Fibroblast of lung (primary cell): ENCODE measurements at regions not wholly inside any gene's neighbourhood (a gene's known extent, or its start where the extent isn't known, plus 50 kb on each side); places are given as distances from the start of the nearest gene placed in this dataset.

Experiments used
- DNase-seq, 2 donors: peaks; one replicate each; pipeline versions ENCODE4 v3.0.0 to v3.0.0-alpha.2; 2010; ENCODE audit warnings: low read depth in 2 of 2
- H2AFZ ChIP-seq: 2 replicates; pipeline ENCODE4 v1.5.1; 2012; ENCODE audit warnings: low read length, control low read depth, inconsistent platforms
- H3K27ac ChIP-seq: 2 replicates; pipeline ENCODE4 v1.5.1; 2011; ENCODE audit warnings: low read length, control low read depth; ENCODE audit not compliant: insufficient read depth
- H3K27me3 ChIP-seq: 2 replicates; pipeline ENCODE4 v1.5.1; 2011; ENCODE audit warnings: mild to moderate bottlenecking, low read length; ENCODE audit not compliant: control insufficient read depth, insufficient read depth
- H3K36me3 ChIP-seq: 2 replicates; pipeline ENCODE4 v1.5.1; 2011; ENCODE audit warnings: low read length; ENCODE audit not compliant: control insufficient read depth, insufficient read depth
- H3K4me1 ChIP-seq: 2 replicates; pipeline ENCODE4 v1.5.1; 2011; ENCODE audit warnings: low read length; ENCODE audit not compliant: control insufficient read depth, insufficient read depth; ENCODE audit errors: extremely low read depth
- H3K4me2 ChIP-seq: 2 replicates; pipeline ENCODE4 v1.5.1; 2011; ENCODE audit warnings: low read length, control low read depth; ENCODE audit not compliant: insufficient read depth; ENCODE audit errors: extremely low read depth
- H3K4me3 ChIP-seq, 4 experiments: fragments of 200-600 bp in 1 of 4; sonication (generic) in 1 of 4; replicated peaks in 1 of 4; 2 replicates each; pipeline ENCODE4 v1.5.1; 2011 to 2016; ENCODE audit warnings: low read length in 4 of 4, low read depth in 3 of 4, mild to moderate bottlenecking in 3 of 4, control low read depth in 2 of 4, inconsistent platforms in 1 of 4, mixed read lengths in 1 of 4; ENCODE audit not compliant: insufficient read depth in 1 of 4; ENCODE audit errors: control extremely low read depth in 1 of 4
- H3K79me2 ChIP-seq: 2 replicates; pipeline ENCODE4 v1.5.1; 2012; ENCODE audit warnings: mild to moderate bottlenecking, low read length, inconsistent platforms; ENCODE audit not compliant: control insufficient read depth, insufficient read depth
- H3K9ac ChIP-seq: 2 replicates; pipeline ENCODE4 v1.5.1; 2011; ENCODE audit warnings: mild to moderate bottlenecking, low read length, control low read depth; ENCODE audit not compliant: insufficient read depth
- H3K9me3 ChIP-seq: 2 replicates; pipeline ENCODE4 v1.5.1; 2012; ENCODE audit warnings: low read depth, low read length; ENCODE audit not compliant: control insufficient read depth, insufficient read depth
- H4K20me1 ChIP-seq: 2 replicates; pipeline ENCODE4 v1.5.1; 2011; ENCODE audit warnings: low read length; ENCODE audit not compliant: control insufficient read depth, insufficient read depth; ENCODE audit errors: extremely low read depth
- CTCF ChIP-seq, 2 donors: IDR thresholded peaks in 1 of 2; conservative IDR thresholded peaks in 1 of 2; 1 replicate in 1 of 2; 2 replicates in 1 of 2; pipeline ENCODE4 v1.5.1; 2011 to 2012; ENCODE audit warnings: low read length in 2 of 2, control low read depth in 1 of 2, inconsistent platforms in 1 of 2, low read depth in 1 of 2, mild to moderate bottlenecking in 1 of 2
- EZH2 ChIP-seq: IDR thresholded peaks from 2 replicates; pipeline ENCODE4 v1.5.1; 2012; ENCODE audit warnings: low read length, control low read depth, mild to moderate bottlenecking; ENCODE audit errors: missing control alignments

GRCh38 chr21:28663111-28663693, 329.5 kb downstream of the LTN1 start:
- Histone ChIP-seq H3K9me3 (no peaks in the 10 kb centered on the region), H2AFZ (no peak overlapping the region), H3K36me3 (no peaks in the 10 kb centered on the region), H3K27me3 (no peaks in the 10 kb centered on the region), H3K9ac (no peak overlapping the region), H3K4me3 (no peak overlapping the region), H3K4me2 (no peak overlapping the region), H4K20me1 (no peaks in the 10 kb centered on the region), H3K4me1 (no peaks in the 10 kb centered on the region), H3K27ac (no peak overlapping the region), H3K79me2 (no peaks in the 10 kb centered on the region)
- no peak for DNase-seq
- TF ChIP-seq EZH2: no peak
- no peak for TF ChIP-seq CTCF (conservative IDR thresholded peaks at IDR 0.05 in 1 of 2, IDR thresholded peaks at IDR 0.05 in 1 of 2; ENCODE audit: low read depth in 1 of 2, low read length in 2 of 2)

- TF ChIP-seq CTCF (conservative IDR thresholded peaks at IDR 0.05 in 1 of 2, IDR thresholded peaks at IDR 0.05 in 1 of 2; ENCODE audit: low read depth in 1 of 2, low read length in 2 of 2) (no peak), EZH2 (no peak)
- H3K9me3 ChIP-seq: no peaks in the 10 kb centered on the region
- no peak overlapping the region for H3K27ac ChIP-seq
- no peak overlapping the region for H3K4me2 ChIP-seq
- no peaks in the 10 kb centered on the region for H3K27me3 ChIP-seq
- H3K9ac ChIP-seq: no peak overlapping the region
- no peak overlapping the region for H3K4me3 ChIP-seq
- no peaks in the 10 kb centered on the region for H4K20me1 ChIP-seq
- H3K4me1 ChIP-seq: no peaks in the 10 kb centered on the region
- no peak for DNase-seq
- H3K36me3 ChIP-seq: no peaks in the 10 kb centered on the region
- H2AFZ ChIP-seq: no peak overlapping the region
- H3K79me2 ChIP-seq: no peaks in the 10 kb centered on the region
Measured at GRCh38 chr21:28657566-28657965, 335.1 kb downstream of the LTN1 start.

- Histone ChIP-seq H3K36me3 (no peaks in the 10 kb centered on the region), H3K9ac (no peak overlapping the region), H3K4me3 (no peak overlapping the region), H3K4me2 (no peak overlapping the region), H3K9me3 (no peaks in the 10 kb centered on the region), H3K27ac (no peak overlapping the region), H3K4me1 (no peaks in the 10 kb centered on the region), H4K20me1 (no peaks in the 10 kb centered on the region), H2AFZ (no peak overlapping the region), H3K79me2 (no peaks in the 10 kb centered on the region), H3K27me3 (no peaks in the 10 kb centered on the region)
- DNase-seq: peak in 1 of 2 donors; percentile 44
- TF ChIP-seq CTCF (conservative IDR thresholded peaks at IDR 0.05 in 1 of 2, IDR thresholded peaks at IDR 0.05 in 1 of 2; ENCODE audit: low read depth in 1 of 2, low read length in 2 of 2): no peak
- TF ChIP-seq EZH2: no peak
Measured at GRCh38 chr21:28655471-28655870, 337.2 kb downstream of the LTN1 start.
